ENCODE measurements at regions not wholly inside any gene's neighbourhood (a gene's known extent, or its start where the extent isn't known, plus 50 kb on each side); places are given as distances from the start of the nearest gene placed in this dataset.

DNA sequence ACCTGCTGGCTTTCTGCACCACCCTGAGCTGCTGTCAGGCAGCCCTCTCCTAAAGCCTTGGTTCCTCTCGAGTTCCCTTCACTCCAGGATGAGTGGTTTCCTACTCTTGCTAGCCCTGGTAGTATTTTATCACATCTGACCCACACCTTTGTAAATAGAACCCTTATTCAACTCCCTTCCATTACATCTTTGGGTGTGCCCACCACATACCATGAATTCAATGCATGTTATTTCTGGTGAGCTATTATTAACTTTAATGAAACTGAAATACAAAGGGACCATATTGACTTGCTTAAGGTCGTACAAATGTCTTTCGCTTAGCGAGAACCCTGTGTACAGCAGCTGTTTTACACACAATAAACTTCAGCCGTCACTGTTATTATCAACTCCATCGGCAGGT is 521.3 kb downstream of the GRIN2A start:
- Histone ChIP-seq H3K4me3 (replicated peaks; ENCODE audit: insufficient read depth, low read length) (no peak overlapping the region), H3K27ac (replicated peaks) (no peak overlapping the region), H3K27me3 (ENCODE audit: insufficient read depth, poor library complexity, severe bottlenecking) (no peaks in the 10 kb centered on the region)
- TF ChIP-seq POLR2AphosphoS5 (IDR thresholded peaks at IDR 0.05; ENCODE audit: low read depth): no peak
- TF ChIP-seq, protein P1, sequence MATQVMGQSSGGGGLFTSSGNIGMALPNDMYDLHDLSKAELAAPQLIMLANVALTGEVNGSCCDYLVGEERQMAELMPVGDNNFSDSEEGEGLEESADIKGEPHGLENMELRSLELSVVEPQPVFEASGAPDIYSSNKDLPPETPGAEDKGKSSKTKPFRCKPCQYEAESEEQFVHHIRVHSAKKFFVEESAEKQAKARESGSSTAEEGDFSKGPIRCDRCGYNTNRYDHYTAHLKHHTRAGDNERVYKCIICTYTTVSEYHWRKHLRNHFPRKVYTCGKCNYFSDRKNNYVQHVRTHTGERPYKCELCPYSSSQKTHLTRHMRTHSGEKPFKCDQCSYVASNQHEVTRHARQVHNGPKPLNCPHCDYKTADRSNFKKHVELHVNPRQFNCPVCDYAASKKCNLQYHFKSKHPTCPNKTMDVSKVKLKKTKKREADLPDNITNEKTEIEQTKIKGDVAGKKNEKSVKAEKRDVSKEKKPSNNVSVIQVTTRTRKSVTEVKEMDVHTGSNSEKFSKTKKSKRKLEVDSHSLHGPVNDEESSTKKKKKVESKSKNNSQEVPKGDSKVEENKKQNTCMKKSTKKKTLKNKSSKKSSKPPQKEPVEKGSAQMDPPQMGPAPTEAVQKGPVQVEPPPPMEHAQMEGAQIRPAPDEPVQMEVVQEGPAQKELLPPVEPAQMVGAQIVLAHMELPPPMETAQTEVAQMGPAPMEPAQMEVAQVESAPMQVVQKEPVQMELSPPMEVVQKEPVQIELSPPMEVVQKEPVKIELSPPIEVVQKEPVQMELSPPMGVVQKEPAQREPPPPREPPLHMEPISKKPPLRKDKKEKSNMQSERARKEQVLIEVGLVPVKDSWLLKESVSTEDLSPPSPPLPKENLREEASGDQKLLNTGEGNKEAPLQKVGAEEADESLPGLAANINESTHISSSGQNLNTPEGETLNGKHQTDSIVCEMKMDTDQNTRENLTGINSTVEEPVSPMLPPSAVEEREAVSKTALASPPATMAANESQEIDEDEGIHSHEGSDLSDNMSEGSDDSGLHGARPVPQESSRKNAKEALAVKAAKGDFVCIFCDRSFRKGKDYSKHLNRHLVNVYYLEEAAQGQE (IDR thresholded peaks at IDR 0.05; ENCODE audit: insufficient replicate concordance, low read depth): no peak
- TF ChIP-seq, protein P2, sequence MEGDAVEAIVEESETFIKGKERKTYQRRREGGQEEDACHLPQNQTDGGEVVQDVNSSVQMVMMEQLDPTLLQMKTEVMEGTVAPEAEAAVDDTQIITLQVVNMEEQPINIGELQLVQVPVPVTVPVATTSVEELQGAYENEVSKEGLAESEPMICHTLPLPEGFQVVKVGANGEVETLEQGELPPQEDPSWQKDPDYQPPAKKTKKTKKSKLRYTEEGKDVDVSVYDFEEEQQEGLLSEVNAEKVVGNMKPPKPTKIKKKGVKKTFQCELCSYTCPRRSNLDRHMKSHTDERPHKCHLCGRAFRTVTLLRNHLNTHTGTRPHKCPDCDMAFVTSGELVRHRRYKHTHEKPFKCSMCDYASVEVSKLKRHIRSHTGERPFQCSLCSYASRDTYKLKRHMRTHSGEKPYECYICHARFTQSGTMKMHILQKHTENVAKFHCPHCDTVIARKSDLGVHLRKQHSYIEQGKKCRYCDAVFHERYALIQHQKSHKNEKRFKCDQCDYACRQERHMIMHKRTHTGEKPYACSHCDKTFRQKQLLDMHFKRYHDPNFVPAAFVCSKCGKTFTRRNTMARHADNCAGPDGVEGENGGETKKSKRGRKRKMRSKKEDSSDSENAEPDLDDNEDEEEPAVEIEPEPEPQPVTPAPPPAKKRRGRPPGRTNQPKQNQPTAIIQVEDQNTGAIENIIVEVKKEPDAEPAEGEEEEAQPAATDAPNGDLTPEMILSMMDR (IDR thresholded peaks at IDR 0.05; ENCODE audit: insufficient read depth, low read length): no peak
- no peak for TF ChIP-seq SPI1 (IDR thresholded peaks at IDR 0.05; ENCODE audit: borderline replicate concordance, low read depth)
- DNase-seq (ENCODE audit: low read depth in 1 of 2, low spot score in 1 of 2): no peak

DNA sequence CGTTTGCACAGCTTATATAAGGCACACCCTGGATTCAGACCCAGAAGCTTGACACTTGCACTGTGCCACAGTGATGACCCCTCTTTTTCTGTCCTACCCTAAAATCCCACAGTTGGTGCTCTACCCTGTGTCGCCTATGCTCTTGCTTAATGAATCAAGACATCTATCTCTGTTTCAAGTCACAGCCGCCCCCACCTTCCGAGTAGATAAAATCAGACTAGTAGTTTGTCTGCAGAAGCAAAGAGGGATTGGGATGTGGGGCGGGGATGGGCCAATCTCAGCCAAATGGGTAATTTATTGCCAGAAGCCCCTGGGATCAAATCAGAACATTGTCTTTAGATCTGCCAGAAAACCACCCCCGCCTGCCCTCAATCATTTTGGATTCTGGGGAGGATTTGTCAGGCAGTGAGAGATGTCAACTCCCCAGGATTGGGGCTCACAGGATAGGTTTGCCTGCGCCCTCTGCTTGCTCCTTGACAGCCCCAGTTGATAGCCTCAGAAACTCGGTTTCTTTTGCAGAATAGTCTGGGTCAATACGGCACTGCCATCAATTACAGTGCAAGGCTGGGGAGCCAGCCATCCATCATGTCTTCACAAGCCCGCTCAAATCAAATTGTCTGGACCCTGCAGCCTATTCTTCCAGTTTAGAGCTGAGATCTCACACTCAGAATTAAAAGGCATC is 520.8 kb downstream of the GRIN2A start:
- DNase-seq (ENCODE audit: low read depth in 1 of 2, low spot score in 1 of 2): no peak
- H3K27ac ChIP-seq (replicated peaks): no peak overlapping the region
- no peak overlapping the region for H3K4me3 ChIP-seq (replicated peaks; ENCODE audit: insufficient read depth, low read length)
- H3K27me3 ChIP-seq (ENCODE audit: insufficient read depth, poor library complexity, severe bottlenecking): no peaks in the 10 kb centered on the region
- TF ChIP-seq GABPA (IDR thresholded peaks at IDR 0.05; ENCODE audit: low read depth) (no peak), POLR2AphosphoS5 (IDR thresholded peaks at IDR 0.05; ENCODE audit: low read depth) (no peak), SPI1 (IDR thresholded peaks at IDR 0.05; ENCODE audit: borderline replicate concordance, low read depth) (no peak)
- TF ChIP-seq, protein P2 (IDR thresholded peaks at IDR 0.05; ENCODE audit: insufficient read depth, low read length): no peak
- TF ChIP-seq, protein P1 (IDR thresholded peaks at IDR 0.05; ENCODE audit: insufficient replicate concordance, low read depth): no peak

DNA sequence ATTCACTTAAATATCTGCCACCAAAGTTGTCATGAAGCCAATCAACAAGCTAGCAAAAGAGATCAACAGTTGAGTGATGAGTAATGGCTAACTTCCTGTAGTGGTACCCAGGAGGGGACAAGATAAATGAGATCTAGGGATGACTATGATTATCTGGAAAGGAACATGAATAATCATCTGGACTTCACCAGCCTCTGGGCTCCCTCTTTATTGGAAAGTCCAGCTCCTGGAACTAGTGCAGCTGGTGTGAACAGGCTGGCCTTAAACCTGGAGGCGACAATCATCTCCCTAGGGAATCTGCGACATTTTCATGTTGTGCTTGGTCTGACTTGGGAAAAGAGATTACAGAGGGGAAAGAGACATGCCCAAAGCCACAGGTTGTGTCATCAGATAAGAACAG is 518.6 kb downstream of the GRIN2A start:
- no peak for TF ChIP-seq POLR2AphosphoS5 (IDR thresholded peaks at IDR 0.05; ENCODE audit: low read depth)
- TF ChIP-seq GABPA (IDR thresholded peaks at IDR 0.05; ENCODE audit: low read depth): no peak
- no peak for TF ChIP-seq SPI1 (IDR thresholded peaks at IDR 0.05; ENCODE audit: borderline replicate concordance, low read depth)
- TF ChIP-seq, protein P2 (IDR thresholded peaks at IDR 0.05; ENCODE audit: insufficient read depth, low read length): no peak
- TF ChIP-seq, protein P1 (IDR thresholded peaks at IDR 0.05; ENCODE audit: insufficient replicate concordance, low read depth): no peak
- H3K27ac ChIP-seq (replicated peaks): no peak overlapping the region
- DNase-seq (ENCODE audit: low read depth in 1 of 2, low spot score in 1 of 2): no peak
- no peaks in the 10 kb centered on the region for H3K27me3 ChIP-seq (ENCODE audit: insufficient read depth, poor library complexity, severe bottlenecking)
- no peak overlapping the region for H3K4me3 ChIP-seq (replicated peaks; ENCODE audit: insufficient read depth, low read length)
